ENCODE measurements at regions not wholly inside any gene's neighbourhood (a gene's known extent, or its start where the extent isn't known, plus 50 kb on each side); places are given as distances from the start of the nearest gene placed in this dataset.

DNA sequence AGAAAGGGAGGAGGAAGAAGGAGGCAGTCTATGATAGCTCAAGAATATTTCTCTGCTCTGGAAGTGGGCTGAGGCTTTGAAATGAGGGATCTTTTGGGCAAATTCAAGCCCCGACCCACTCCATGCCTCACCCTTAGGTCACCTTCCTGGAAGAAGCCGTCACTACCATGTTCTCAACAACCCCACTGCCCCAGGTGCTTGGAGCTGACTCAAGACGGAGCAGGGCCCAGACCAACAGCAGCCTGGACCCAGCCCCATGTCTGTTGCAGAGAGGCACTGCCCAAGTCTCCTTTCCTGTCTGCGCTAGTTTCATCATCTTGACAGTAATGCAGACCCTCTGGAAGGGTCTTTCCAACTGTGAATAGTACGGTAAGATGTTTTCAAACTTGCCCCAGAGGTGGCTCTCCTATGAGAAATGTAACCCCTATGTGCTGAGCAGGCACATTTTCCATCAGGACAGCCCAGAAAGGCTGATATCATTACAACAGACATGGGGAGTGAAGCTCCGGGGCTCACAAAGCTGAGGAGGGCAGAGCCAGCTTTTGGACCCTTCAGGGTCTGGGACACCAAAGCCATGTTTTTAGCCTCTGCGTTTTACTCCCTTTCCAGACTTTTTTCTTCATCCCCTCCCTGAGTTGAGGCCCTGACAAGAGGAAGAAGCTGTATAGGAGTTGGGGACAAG lies 128.2 kb upstream of the LARP1 start:
- no peaks in the 10 kb centered on the region for H3K27me3 ChIP-seq
- WGBS, 2 donors, result 87 to 88% methylated on average over 7 of the region's 7 CpGs
- peaks cover 5% of the 10 kb centered on the region for H3K4me1 ChIP-seq
- H3K27ac ChIP-seq, result no peak overlapping the region
- H3K9me3 ChIP-seq, result no peaks in the 10 kb centered on the region
- no peak for DNase-seq
- TF ChIP-seq, protein P1, sequence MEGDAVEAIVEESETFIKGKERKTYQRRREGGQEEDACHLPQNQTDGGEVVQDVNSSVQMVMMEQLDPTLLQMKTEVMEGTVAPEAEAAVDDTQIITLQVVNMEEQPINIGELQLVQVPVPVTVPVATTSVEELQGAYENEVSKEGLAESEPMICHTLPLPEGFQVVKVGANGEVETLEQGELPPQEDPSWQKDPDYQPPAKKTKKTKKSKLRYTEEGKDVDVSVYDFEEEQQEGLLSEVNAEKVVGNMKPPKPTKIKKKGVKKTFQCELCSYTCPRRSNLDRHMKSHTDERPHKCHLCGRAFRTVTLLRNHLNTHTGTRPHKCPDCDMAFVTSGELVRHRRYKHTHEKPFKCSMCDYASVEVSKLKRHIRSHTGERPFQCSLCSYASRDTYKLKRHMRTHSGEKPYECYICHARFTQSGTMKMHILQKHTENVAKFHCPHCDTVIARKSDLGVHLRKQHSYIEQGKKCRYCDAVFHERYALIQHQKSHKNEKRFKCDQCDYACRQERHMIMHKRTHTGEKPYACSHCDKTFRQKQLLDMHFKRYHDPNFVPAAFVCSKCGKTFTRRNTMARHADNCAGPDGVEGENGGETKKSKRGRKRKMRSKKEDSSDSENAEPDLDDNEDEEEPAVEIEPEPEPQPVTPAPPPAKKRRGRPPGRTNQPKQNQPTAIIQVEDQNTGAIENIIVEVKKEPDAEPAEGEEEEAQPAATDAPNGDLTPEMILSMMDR (IDR thresholded peaks at IDR 0.05), result no peak
- no peak for TF ChIP-seq POLR2A (IDR thresholded peaks at IDR 0.05)
- H3K36me3 ChIP-seq (ENCODE audit: low read depth, missing control alignments), result no peaks in the 10 kb centered on the region
- intact Hi-C loops (cut with DNase I; ENCODE audit: low total_unique reads), result no loop called here
- no peak overlapping the region for H3K4me3 ChIP-seq

DNA sequence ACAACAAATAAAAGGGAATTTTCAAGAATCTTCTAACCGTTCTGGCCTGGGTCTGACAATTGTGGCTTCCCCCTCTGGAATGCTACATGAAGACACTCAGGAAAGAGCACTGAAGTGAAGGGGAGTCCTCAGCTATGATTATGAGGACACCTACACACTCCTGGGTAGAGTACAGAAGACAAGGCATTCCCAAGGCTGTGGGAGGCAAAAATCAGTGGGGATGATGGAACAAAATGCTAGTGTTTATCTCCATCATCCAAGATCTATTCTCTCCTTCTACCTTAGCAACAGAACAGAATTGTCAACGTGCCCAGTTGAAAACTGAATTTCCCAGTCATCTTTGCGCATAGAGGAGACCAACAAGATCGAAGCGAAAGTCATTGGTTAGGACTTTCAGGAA lies 130.1 kb upstream of the LARP1 start:
- Histone ChIP-seq H3K36me3 (ENCODE audit: low read depth, missing control alignments) (no peaks in the 10 kb centered on the region), H3K9me3 (no peaks in the 10 kb centered on the region), H3K27ac (no peak overlapping the region), H3K4me1 (peaks cover 5% of the 10 kb centered on the region), H3K27me3 (no peaks in the 10 kb centered on the region), H3K4me3 (no peak overlapping the region)
- 89% methylated on average over 5 of the region's 5 CpGs for WGBS, 2 donors
- TF ChIP-seq, protein P1 (IDR thresholded peaks at IDR 0.05), result no peak
- TF ChIP-seq POLR2A (IDR thresholded peaks at IDR 0.05), result no peak
- no peak for DNase-seq
- intact Hi-C loops (cut with DNase I; ENCODE audit: low total_unique reads), result no loop called here

DNA sequence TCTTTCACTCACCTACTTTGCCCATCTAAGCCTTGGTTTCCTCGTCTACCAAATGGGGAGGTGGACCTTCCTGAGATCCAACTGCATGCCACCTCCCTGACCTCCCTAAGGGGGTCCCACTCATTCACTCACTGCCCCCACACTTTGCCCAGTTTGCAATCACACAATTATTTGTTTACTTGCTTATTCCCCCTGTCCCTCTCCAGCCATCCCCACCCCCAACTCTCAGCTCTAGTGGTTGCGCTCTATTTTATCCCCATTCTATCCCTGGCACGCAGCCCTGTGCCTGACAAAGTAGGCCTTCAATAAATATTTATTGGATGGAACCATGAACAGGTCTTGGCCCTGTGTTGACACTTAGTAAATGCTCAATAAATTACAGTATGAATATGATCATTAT lies 130.8 kb upstream of the LARP1 start:
- intact Hi-C loops (cut with DNase I; ENCODE audit: low total_unique reads), result no loop called here
- H3K27ac ChIP-seq, result no peak overlapping the region
- 91 to 96% methylated on average over 3 of the region's 3 CpGs for WGBS, 2 donors
- TF ChIP-seq, protein P1 (IDR thresholded peaks at IDR 0.05), result no peak
- no peak for TF ChIP-seq POLR2A (IDR thresholded peaks at IDR 0.05)
- no peaks in the 10 kb centered on the region for H3K36me3 ChIP-seq (ENCODE audit: low read depth, missing control alignments)
- peaks cover 5% of the 10 kb centered on the region for H3K4me1 ChIP-seq
- no peaks in the 10 kb centered on the region for H3K9me3 ChIP-seq
- DNase-seq, result no peak
- H3K27me3 ChIP-seq, result no peaks in the 10 kb centered on the region
- H3K4me3 ChIP-seq, result no peak overlapping the region

DNA sequence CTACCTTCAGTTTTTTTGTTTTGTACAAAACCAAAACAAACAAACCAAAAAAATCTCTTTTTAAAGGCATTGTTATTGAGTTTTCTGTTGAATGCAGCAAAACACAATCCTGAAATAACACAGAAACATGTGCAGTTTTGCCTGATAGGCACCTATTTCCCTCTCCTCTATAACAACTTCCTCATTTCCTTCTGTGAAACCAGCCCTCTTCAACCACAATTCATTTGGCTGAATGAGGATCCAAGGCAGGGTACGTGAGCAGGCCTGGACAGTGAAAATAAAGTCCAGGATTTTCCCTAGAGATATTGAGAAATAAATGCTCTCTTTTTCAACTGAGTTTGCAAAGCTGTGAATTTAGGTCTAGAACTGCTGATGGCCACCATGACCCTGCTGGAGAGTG lies 134.8 kb upstream of the LARP1 start:
- H3K4me1 ChIP-seq, result no peaks in the 10 kb centered on the region
- intact Hi-C loops (cut with DNase I; ENCODE audit: low total_unique reads), result no loop called here

More for the DNA sequence above, 134.8 kb upstream of the LARP1 start:
- Histone ChIP-seq H3K27me3 (no peaks in the 10 kb centered on the region), H3K9me3 (no peaks in the 10 kb centered on the region), H3K27ac (no peak overlapping the region), H3K4me3 (no peak overlapping the region), H3K36me3 (ENCODE audit: low read depth, missing control alignments) (no peaks in the 10 kb centered on the region)
- no peak for DNase-seq
- WGBS, 2 donors, result 81 to 90% methylated on average over 1 of the region's 1 CpG
- TF ChIP-seq, protein P1 (IDR thresholded peaks at IDR 0.05), result no peak
- no peak for TF ChIP-seq POLR2A (IDR thresholded peaks at IDR 0.05)
